GM18511 (cell line): ENCODE measurements at regions not wholly inside any gene's neighbourhood (a gene's known extent, or its start where the extent isn't known, plus 50 kb on each side); places are given as distances from the start of the nearest gene placed in this dataset.
A peak's percentile ranks its signal among the peaks of the same experiment; 100 is the strongest.
"Not testable (repeated sequence)": the region's sequence is repeated elsewhere in the genome, so short reads cannot be mapped to it uniquely, and the experiment has no call there.

Experiments
- ATAC-seq: cut with Tn5 transposase; IDR thresholded peaks from one replicate; pipeline ENCODE4 v1.9.1; 2021; ENCODE audit warnings: mild to moderate bottlenecking, moderate library complexity; ENCODE audit not compliant: unreplicated experiment

- ATAC-seq = not testable (repeated sequence)
Measured at GRCh38 chr6:60797831-60798230, 1488.2 kb downstream of the KHDRBS2 start.

- ATAC-seq = not testable (repeated sequence)
Measured at GRCh38 chr6:60789601-60790000, 1496.4 kb downstream of the KHDRBS2 start.

- not testable (repeated sequence) for ATAC-seq
Measured at GRCh38 chr6:60782698-60783464, 1503.1 kb downstream of the KHDRBS2 start.

- not testable (repeated sequence) for ATAC-seq
Measured at GRCh38 chr6:60779591-60779990, 1506.4 kb downstream of the KHDRBS2 start.

- not testable (repeated sequence) for ATAC-seq
Measured at GRCh38 chr6:60767791-60768499, 1518.1 kb downstream of the KHDRBS2 start.

GRCh38 chr6:60765331-60765730, 1520.7 kb downstream of the KHDRBS2 start:
- not testable (repeated sequence) for ATAC-seq

- not testable (repeated sequence) for ATAC-seq
Measured at GRCh38 chr6:60763464-60764080, 1522.5 kb downstream of the KHDRBS2 start.

- not testable (repeated sequence) for ATAC-seq
Measured at GRCh38 chr6:60760928-60761327, 1525.1 kb downstream of the KHDRBS2 start.

GRCh38 chr6:60759149-60759825, 1526.7 kb downstream of the KHDRBS2 start:
- not testable (repeated sequence) for ATAC-seq

GRCh38 chr6:60758725-60759124, 1527.3 kb downstream of the KHDRBS2 start:
- ATAC-seq = not testable (repeated sequence)

GRCh38 chr6:60754879-60755278, 1531.1 kb downstream of the KHDRBS2 start:
- no peak for ATAC-seq

- not testable (repeated sequence) for ATAC-seq
Measured at GRCh38 chr6:60750353-60751081, 1535.5 kb downstream of the KHDRBS2 start.

GRCh38 chr6:60747765-60748556, 1538.1 kb downstream of the KHDRBS2 start:
- not testable (repeated sequence) for ATAC-seq

- ATAC-seq = peak; percentile 72
Measured at GRCh38 chr6:60737764-60738425, 1548.1 kb downstream of the KHDRBS2 start.

GRCh38 chr6:60737315-60737714, 1548.7 kb downstream of the KHDRBS2 start:
- not testable (repeated sequence) for ATAC-seq

GRCh38 chr6:60723935-60724334, 1562.1 kb downstream of the KHDRBS2 start:
- ATAC-seq = not testable (repeated sequence)

GRCh38 chr6:60695232-60695631, 1590.8 kb downstream of the KHDRBS2 start:
- ATAC-seq = no peak

- ATAC-seq = no peak
Measured at GRCh38 chr6:60687085-60687484, 1598.9 kb downstream of the KHDRBS2 start.

- no peak for ATAC-seq
Measured at GRCh38 chr6:60681806-60682205, 1604.2 kb downstream of the KHDRBS2 start.
